GM18505 (cell line): ENCODE measurements at regions not wholly inside any gene's neighbourhood (a gene's known extent, or its start where the extent isn't known, plus 50 kb on each side); places are given as distances from the start of the nearest gene placed in this dataset.

ENCODE experiments used
- ATAC-seq: cut with Tn5 transposase; IDR thresholded peaks from one replicate; pipeline ENCODE4 v1.9.1; 2021; ENCODE audit not compliant: unreplicated experiment
- POLR2A ChIP-seq: IDR thresholded peaks from 4 replicates; pipeline ENCODE4 v1.6.1; 2011; ENCODE audit warnings: borderline replicate concordance; ENCODE audit not compliant: insufficient read depth, insufficient read length; ENCODE audit errors: extremely low read depth

- no peak for TF ChIP-seq POLR2A
- ATAC-seq, result no peak
Measured at GRCh38 chr4:185920691-185921260, 108.8 kb upstream of the SORBS2 start.

GRCh38 chr4:185921583-185922555, 109.9 kb upstream of the SORBS2 start:
- no peak for ATAC-seq
- no peak for TF ChIP-seq POLR2A

- TF ChIP-seq POLR2A, result no peak
- no peak for ATAC-seq
Measured at GRCh38 chr4:185924458-185925044, 112.6 kb upstream of the SORBS2 start.

- ATAC-seq, result no peak
- TF ChIP-seq POLR2A, result no peak
Measured at GRCh38 chr4:185925910-185926360, 113.9 kb upstream of the SORBS2 start.

- ATAC-seq, result no peak
- no peak for TF ChIP-seq POLR2A
Measured at GRCh38 chr4:185931375-185931774, 119.4 kb upstream of the SORBS2 start.

GRCh38 chr4:185931986-185932385, 120.0 kb upstream of the SORBS2 start:
- no peak for TF ChIP-seq POLR2A
- ATAC-seq, result no peak

GRCh38 chr4:185932491-185932890, 120.5 kb upstream of the SORBS2 start:
- TF ChIP-seq POLR2A, result no peak
- ATAC-seq, result no peak

GRCh38 chr4:185933078-185933581, 121.1 kb upstream of the SORBS2 start:
- ATAC-seq, result no peak
- no peak for TF ChIP-seq POLR2A

GRCh38 chr4:185936650-185937376, 124.8 kb upstream of the SORBS2 start:
- no peak for ATAC-seq
- no peak for TF ChIP-seq POLR2A

- ATAC-seq, result no peak
Measured at GRCh38 chr4:185938654-185939053, 126.7 kb upstream of the SORBS2 start.

GRCh38 chr4:185941461-185941860, 127.5 kb upstream of the TLR3 start:
- no peak for ATAC-seq
- TF ChIP-seq POLR2A, result no peak

More at GRCh38 chr4:185938654-185939053, 126.7 kb upstream of the SORBS2 start:
- TF ChIP-seq POLR2A, result no peak

- TF ChIP-seq POLR2A, result no peak
- no peak for ATAC-seq
Measured at GRCh38 chr4:185945252-185945651, 123.7 kb upstream of the TLR3 start.

GRCh38 chr4:185945906-185946305, 123.0 kb upstream of the TLR3 start:
- no peak for TF ChIP-seq POLR2A
- ATAC-seq, result peak; percentile 76
